HEK293 (cell line): ENCODE measurements at regions not wholly inside any gene's neighbourhood (a gene's known extent, or its start where the extent isn't known, plus 50 kb on each side); places are given as distances from the start of the nearest gene placed in this dataset.

Source experiments
- CTCF ChIA-PET: fragments of 350-600 bp; formaldehyde crosslinking; extraction: SDS; loops from one replicate; lab custom pipeline; 2021; ENCODE audit warnings: antibody characterized with exemption; lab: Yijun Ruan, JAX
- POLR2A ChIA-PET: fragments of 300-600 bp; formaldehyde crosslinking; extraction: SDS; loops from one replicate; lab custom pipeline; 2020; ENCODE audit warnings: antibody characterized with exemption, inconsistent platforms; lab: Yijun Ruan, JAX
- H3K27ac ChIP-seq: fragments of 200-500 bp; sonication (Bioruptor generic); 2 replicates; pipeline ENCODE4 v1.5.1; 2014; ENCODE audit warnings: low read depth, low read length, control low read depth, inconsistent platforms; ENCODE audit errors: extremely low read depth
- H3K36me3 ChIP-seq, 2 experiments: fragments of 200-500 bp in 1 of 2; sonication (Bioruptor generic) in 1 of 2; 1 replicate in 1 of 2; 2 replicates in 1 of 2; pipeline ENCODE4 v1.5.1; 2014 to 2017; ENCODE audit warnings: inconsistent platforms in 2 of 2, low read length in 2 of 2; ENCODE audit not compliant: control insufficient read depth in 2 of 2, insufficient read depth in 1 of 2
- H3K4me1 ChIP-seq: fragments of 200-500 bp; sonication (Bioruptor generic); 2 replicates; pipeline ENCODE4 v1.5.1; 2014; ENCODE audit warnings: mild to moderate bottlenecking, low read length, inconsistent platforms; ENCODE audit not compliant: control insufficient read depth, insufficient read depth
- H3K4me3 ChIP-seq: 2 replicates; pipeline ENCODE4 v1.5.1; 2011; ENCODE audit warnings: low read depth, mild to moderate bottlenecking, control low read depth, low read length, moderate library complexity
- H3K9me3 ChIP-seq: fragments of 200-500 bp; sonication (Bioruptor generic); 2 replicates; pipeline ENCODE4 v1.5.1; 2014; ENCODE audit warnings: low read depth, low read length, inconsistent platforms; ENCODE audit not compliant: control insufficient read depth, insufficient read depth
- EGR2 ChIP-seq: fragments of 450-650 bp; formaldehyde crosslinking; IDR thresholded peaks from 2 replicates; pipeline ENCODE4 v1.5.1; 2016; ENCODE audit warnings: low read depth, missing biosample characterization, missing genetic modification characterization
- FEZF1 ChIP-seq: fragments of 450-650 bp; formaldehyde crosslinking; IDR thresholded peaks from 2 replicates; pipeline ENCODE4 v1.5.1; 2016; ENCODE audit warnings: missing biosample characterization, missing genetic modification characterization
- IKZF3 ChIP-seq: fragments of 450-650 bp; IDR thresholded peaks from 2 replicates; pipeline ENCODE4 v1.5.0; 2018; ENCODE audit warnings: missing biosample characterization, mild to moderate bottlenecking, missing genetic modification characterization, moderate library complexity
- KLF16 ChIP-seq: fragments of 450-650 bp; formaldehyde crosslinking; IDR thresholded peaks from 2 replicates; pipeline ENCODE4 v1.5.1; 2017; ENCODE audit warnings: missing biosample characterization, missing genetic modification characterization
- MEIS1 ChIP-seq: sonication (generic); formaldehyde crosslinking; IDR thresholded peaks from 2 replicates; pipeline ENCODE4 v1.8.1; 2022; ENCODE audit warnings: missing genetic modification reagents, mild to moderate bottlenecking, borderline replicate concordance
- YY1 ChIP-seq: fragments of 450-650 bp; formaldehyde crosslinking; IDR thresholded peaks from 2 replicates; pipeline ENCODE4 v1.5.1; 2018; ENCODE audit warnings: missing biosample characterization, missing genetic modification characterization
- ZBTB26 ChIP-seq: fragments of 450-650 bp; formaldehyde crosslinking; optimal IDR thresholded peaks from 2 replicates; pipeline ENCODE3; 2016; ENCODE audit warnings: missing biosample characterization, mild to moderate bottlenecking, missing genetic modification characterization
- ZBTB8A ChIP-seq: fragments of 450-650 bp; formaldehyde crosslinking; IDR thresholded peaks from 2 replicates; pipeline ENCODE4 v1.5.1; 2016; ENCODE audit warnings: missing biosample characterization, missing genetic modification characterization
- ZFHX2 ChIP-seq: fragments of 450-650 bp; formaldehyde crosslinking; conservative IDR thresholded peaks from 2 replicates; pipeline ENCODE4 v1.5.1; 2016; ENCODE audit warnings: missing biosample characterization, missing genetic modification characterization
- ZFP3 ChIP-seq: fragments of 450-650 bp; formaldehyde crosslinking; IDR thresholded peaks from 2 replicates; pipeline ENCODE4 v1.5.1; 2016; ENCODE audit warnings: low read depth, missing biosample characterization, missing genetic modification characterization
- ZFP69B ChIP-seq: fragments of 450-650 bp; formaldehyde crosslinking; IDR thresholded peaks from 2 replicates; pipeline ENCODE4 v1.5.1; 2016; ENCODE audit warnings: missing biosample characterization, missing genetic modification characterization
- ZNF114 ChIP-seq: fragments of 450-650 bp; formaldehyde crosslinking; IDR thresholded peaks from 2 replicates; pipeline ENCODE4 v1.5.0; 2017; ENCODE audit warnings: missing biosample characterization, missing genetic modification characterization
- ZNF138 ChIP-seq: fragments of 450-650 bp; formaldehyde crosslinking; IDR thresholded peaks from 2 replicates; pipeline ENCODE4 v1.5.1; 2016; ENCODE audit warnings: missing biosample characterization, missing genetic modification characterization, borderline replicate concordance
- ZNF146 ChIP-seq: fragments of 450-650 bp; formaldehyde crosslinking; IDR thresholded peaks from 2 replicates; pipeline ENCODE4 v1.5.1; 2016; ENCODE audit warnings: missing biosample characterization, missing genetic modification characterization
- ZNF155 ChIP-seq: fragments of 450-650 bp; formaldehyde crosslinking; IDR thresholded peaks from 2 replicates; pipeline ENCODE4 v1.5.1; 2016; ENCODE audit warnings: missing biosample characterization, missing genetic modification characterization
- ZNF311 ChIP-seq: fragments of 450-650 bp; formaldehyde crosslinking; IDR thresholded peaks from 2 replicates; pipeline ENCODE4 v1.5.1; 2017; ENCODE audit warnings: missing biosample characterization, missing genetic modification characterization, borderline replicate concordance
- ZNF398 ChIP-seq: fragments of 450-650 bp; formaldehyde crosslinking; IDR thresholded peaks from 2 replicates; pipeline ENCODE4 v1.5.1; 2017; ENCODE audit warnings: missing biosample characterization, missing genetic modification characterization
- ZNF423 ChIP-seq: fragments of 450-650 bp; formaldehyde crosslinking; IDR thresholded peaks from 2 replicates; pipeline ENCODE4 v1.5.1; 2016; ENCODE audit warnings: missing biosample characterization, missing genetic modification characterization
- ZNF513 ChIP-seq: fragments of 450-650 bp; IDR thresholded peaks from 2 replicates; pipeline ENCODE4 v1.5.1; 2018; ENCODE audit warnings: missing biosample characterization, missing genetic modification characterization
- ZNF521 ChIP-seq: fragments of 450-650 bp; formaldehyde crosslinking; IDR thresholded peaks from 2 replicates; pipeline ENCODE4 v1.5.1; 2017; ENCODE audit warnings: missing biosample characterization, mild to moderate bottlenecking, missing genetic modification characterization
- ZNF529 ChIP-seq: fragments of 450-650 bp; formaldehyde crosslinking; IDR thresholded peaks from 2 replicates; pipeline ENCODE4 v1.5.1; 2017; ENCODE audit warnings: missing genetic modification characterization, missing biosample characterization; ENCODE audit not compliant: insufficient replicate concordance
- ZNF571 ChIP-seq: fragments of 450-650 bp; formaldehyde crosslinking; IDR thresholded peaks from 2 replicates; pipeline ENCODE4 v1.5.0; 2017; ENCODE audit warnings: missing biosample characterization, missing genetic modification characterization
- ZNF585B ChIP-seq: fragments of 450-650 bp; formaldehyde crosslinking; IDR thresholded peaks from 2 replicates; pipeline ENCODE4 v1.5.1; 2016; ENCODE audit warnings: missing biosample characterization, missing genetic modification characterization
- ZNF670 ChIP-seq: fragments of 450-650 bp; formaldehyde crosslinking; IDR thresholded peaks from 2 replicates; pipeline ENCODE4 v1.5.1; 2016; ENCODE audit warnings: missing biosample characterization, missing genetic modification characterization, low read depth
- ZNF777 ChIP-seq: fragments of 450-650 bp; formaldehyde crosslinking; IDR thresholded peaks from 2 replicates; pipeline ENCODE4 v1.5.1; 2017; ENCODE audit warnings: missing biosample characterization, missing genetic modification characterization, borderline replicate concordance
- ZNF791 ChIP-seq: fragments of 450-650 bp; formaldehyde crosslinking; IDR thresholded peaks from 2 replicates; pipeline ENCODE4 v1.5.1; 2016; ENCODE audit warnings: missing biosample characterization, missing genetic modification characterization
- ZNF830 ChIP-seq: fragments of 450-650 bp; IDR thresholded peaks from 2 replicates; pipeline ENCODE4 v1.5.0; 2018; ENCODE audit warnings: missing biosample characterization, missing genetic modification characterization, low read depth, mild to moderate bottlenecking, moderate library complexity
- ZNF843 ChIP-seq: fragments of 450-650 bp; formaldehyde crosslinking; IDR thresholded peaks from 2 replicates; pipeline ENCODE4 v1.5.1; 2016; ENCODE audit warnings: missing biosample characterization, missing genetic modification characterization

GRCh38 chr21:27189870-27190269 lies 223.0 kb upstream of the ADAMTS5 start:
- H3K4me3 ChIP-seq: no peak overlapping the region
- TF ChIP-seq ZNF521 (tag by site-specific recombination) (no peak), ZBTB26 (tag by site-specific recombination) (no peak), ZNF843 (tag by site-specific recombination) (no peak), ZNF138 (tag by site-specific recombination) (no peak), ZNF114 (no peak), ZNF311 (no peak), ZNF529 (tag by site-specific recombination) (no peak), ZNF423 (tag by site-specific recombination) (no peak), ZFP69B (no peak), ZNF513 (tag by site-specific recombination) (no peak)
- TF ChIP-seq, all 188 proteins: peak for 0
- Histone ChIP-seq H3K9me3 (no peaks in the 10 kb centered on the region), H3K4me1 (peaks cover 12% of the 10 kb centered on the region; the same call in 1 of the 2 replicates), H3K36me3 (no peaks in the 10 kb centered on the region), H3K27ac (no peak overlapping the region)
- ChIA-PET CTCF (interaction anchor here (0.8 kb wide), 1 partner anchor 9 kb away, joined by 3 read pairs; no protein-coding TSS in a partner anchor), POLR2A (interaction anchor here (0.8 kb wide), 1 partner anchor 345 kb away, joined by 4 read pairs; no protein-coding TSS in a partner anchor)

GRCh38 chr21:27173053-27173452 lies 206.2 kb upstream of the ADAMTS5 start:
- POLR2A ChIA-PET: no interaction called here
- CTCF ChIA-PET: interaction anchor here (0.6 kb wide), 1 partner anchor 108 kb away, joined by 3 read pairs; no protein-coding TSS in a partner anchor
- 0 out of 2 replicates have a peak, but pooled peaks cover under 1% of the 10 kb centered on the region for H3K4me1 ChIP-seq
- no peaks in the 10 kb centered on the region for H3K36me3 ChIP-seq
- no peak overlapping the region for H3K27ac ChIP-seq
- no peaks in the 10 kb centered on the region for H3K9me3 ChIP-seq
- TF ChIP-seq FEZF1 (tag by site-specific recombination): no peak
- no peak for TF ChIP-seq MEIS1 (CRISPR knock-in tag)
- H3K4me3 ChIP-seq: no peak overlapping the region

GRCh38 chr21:27171707-27172106 lies 204.8 kb upstream of the ADAMTS5 start:
- no peak overlapping the region for H3K27ac ChIP-seq
- no peaks in the 10 kb centered on the region for H3K9me3 ChIP-seq
- H3K4me3 ChIP-seq: no peak overlapping the region
- TF ChIP-seq ZFHX2 (no peak), EGR2 (no peak), ZNF830 (no peak), ZNF155 (no peak), ZNF398 (tag by site-specific recombination) (no peak), ZNF585B (tag by site-specific recombination) (no peak), KLF16 (tag by site-specific recombination) (no peak), ZFP3 (tag by site-specific recombination) (no peak), IKZF3 (tag by site-specific recombination) (no peak), ZNF670 (tag by site-specific recombination) (no peak), ZNF777 (tag by site-specific recombination) (no peak), ZNF571 (no peak), ZBTB8A (tag by site-specific recombination) (no peak), ZNF791 (tag by site-specific recombination) (no peak), YY1 (tag by site-specific recombination) (no peak), ZNF146 (tag by site-specific recombination) (no peak)
- CTCF ChIA-PET: interaction anchor here (1.0 kb wide), 1 partner anchor 321 kb away, joined by 3 read pairs; no protein-coding TSS in a partner anchor
- H3K4me1 ChIP-seq: 0 out of 2 replicates have a peak, but pooled peaks cover 3% of the 10 kb centered on the region
- H3K36me3 ChIP-seq: no peaks in the 10 kb centered on the region
- POLR2A ChIA-PET: no interaction called here
